ENCODE measurements at regions not wholly inside any gene's neighbourhood (a gene's known extent, or its start where the extent isn't known, plus 50 kb on each side); places are given as distances from the start of the nearest gene placed in this dataset.

DNA sequence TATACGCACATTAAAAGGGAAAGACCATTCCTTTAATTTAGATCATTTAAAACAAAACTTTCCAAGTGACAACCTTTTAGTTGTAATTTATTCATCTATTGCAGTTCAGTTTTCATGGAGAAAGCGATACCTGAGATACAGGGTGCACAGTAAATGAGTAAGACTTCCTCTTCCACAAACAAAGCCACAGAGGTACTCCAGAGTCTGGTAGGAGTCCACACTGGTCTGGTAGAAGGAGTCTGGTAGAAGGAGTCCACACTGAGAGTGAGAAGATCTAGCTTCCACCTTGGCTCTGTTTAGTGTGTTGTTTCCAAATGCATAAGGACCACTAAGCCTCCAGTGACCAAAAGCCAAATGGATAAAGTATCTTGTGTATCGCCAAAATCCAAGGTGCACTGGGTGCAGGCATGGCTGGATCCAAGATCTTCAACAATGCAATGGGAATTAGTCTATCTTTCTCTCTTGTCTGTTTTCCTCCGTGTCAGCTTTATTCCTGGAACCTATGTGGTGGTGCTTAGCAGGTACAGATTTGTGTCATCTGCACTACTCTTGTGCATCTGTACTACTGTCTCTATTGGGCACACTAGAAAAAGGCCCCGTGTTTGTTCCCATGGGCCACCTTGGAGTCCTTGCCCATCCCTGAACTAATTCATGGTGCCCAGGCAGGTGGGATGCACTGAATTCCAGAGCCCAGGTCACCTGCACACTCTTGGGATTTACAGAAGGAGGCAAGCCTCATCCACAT, 331.1 kb downstream of the BCL11B start:
- no peak for DNase-seq
- TF ChIP-seq POLR2A (IDR thresholded peaks at IDR 0.05; ENCODE audit: low read length) = no peak
- no peak for TF ChIP-seq GATA1 (IDR thresholded peaks at IDR 0.05; ENCODE audit: low read depth, low read length)

DNA sequence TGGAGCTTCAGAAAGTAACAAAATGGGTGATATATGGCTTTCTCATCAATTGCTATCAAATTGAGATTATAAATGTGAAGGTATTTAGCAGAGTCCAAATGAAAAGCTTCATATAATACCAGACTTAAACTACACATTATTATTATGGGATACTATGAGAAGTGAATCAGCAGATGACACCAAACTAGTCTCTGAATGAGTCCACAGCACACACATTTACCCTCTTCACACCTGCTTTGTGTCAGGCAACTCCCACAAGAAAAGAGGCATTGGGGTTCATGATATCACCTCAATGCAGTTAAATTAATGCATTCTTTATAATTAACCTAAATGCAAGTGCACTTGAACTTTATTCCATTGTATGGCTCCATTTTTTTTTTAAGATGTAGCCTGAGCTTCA, 330.5 kb downstream of the BCL11B start:
- TF ChIP-seq POLR2A (IDR thresholded peaks at IDR 0.05; ENCODE audit: low read length) = no peak
- no peak for TF ChIP-seq GATA1 (IDR thresholded peaks at IDR 0.05; ENCODE audit: low read depth, low read length)
- no peak for DNase-seq

DNA sequence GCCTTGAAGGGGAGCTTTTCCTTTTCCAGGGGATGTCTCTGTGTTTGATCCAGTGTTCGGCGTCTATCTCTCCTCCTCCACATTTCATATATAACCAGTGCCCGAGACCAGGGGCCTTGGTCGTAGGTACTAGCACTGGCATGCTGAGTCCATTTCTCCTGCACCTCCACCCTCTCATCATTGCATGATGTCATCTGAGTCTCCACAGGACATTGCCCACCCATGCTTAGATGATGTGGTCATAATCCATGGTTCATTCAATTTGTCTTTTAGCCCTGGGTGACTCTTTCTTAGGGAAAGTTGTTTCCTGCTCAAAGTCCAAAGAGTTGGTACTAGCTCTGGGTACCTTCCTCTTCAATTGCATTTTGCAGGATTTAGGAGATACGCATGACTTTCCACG, 328.1 kb downstream of the BCL11B start:
- no peak for DNase-seq
- TF ChIP-seq POLR2A (IDR thresholded peaks at IDR 0.05; ENCODE audit: low read length) (no peak), GATA1 (IDR thresholded peaks at IDR 0.05; ENCODE audit: low read depth, low read length) (no peak)

DNA sequence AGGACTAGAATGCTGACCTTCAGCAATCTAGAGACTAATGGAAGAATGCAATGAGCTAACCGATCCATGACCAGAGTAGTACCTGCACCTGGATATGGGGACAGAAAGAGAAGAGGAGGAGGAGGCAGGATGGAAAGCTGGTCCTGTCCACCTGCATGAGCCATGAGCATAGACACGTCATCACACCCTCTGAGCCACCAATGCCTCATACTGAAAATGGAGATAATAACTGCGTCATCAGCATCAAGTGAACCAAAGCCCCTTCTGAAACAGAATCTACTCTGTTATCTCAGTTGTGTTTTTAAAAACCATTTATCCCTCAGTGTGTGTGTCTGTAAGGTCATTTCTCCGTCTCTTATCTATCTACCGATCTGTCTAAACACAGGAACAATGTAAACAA, 327.0 kb downstream of the BCL11B start:
- TF ChIP-seq GATA1 (IDR thresholded peaks at IDR 0.05; ENCODE audit: low read depth, low read length) = no peak
- no peak for TF ChIP-seq POLR2A (IDR thresholded peaks at IDR 0.05; ENCODE audit: low read length)
- no peak for DNase-seq

DNA sequence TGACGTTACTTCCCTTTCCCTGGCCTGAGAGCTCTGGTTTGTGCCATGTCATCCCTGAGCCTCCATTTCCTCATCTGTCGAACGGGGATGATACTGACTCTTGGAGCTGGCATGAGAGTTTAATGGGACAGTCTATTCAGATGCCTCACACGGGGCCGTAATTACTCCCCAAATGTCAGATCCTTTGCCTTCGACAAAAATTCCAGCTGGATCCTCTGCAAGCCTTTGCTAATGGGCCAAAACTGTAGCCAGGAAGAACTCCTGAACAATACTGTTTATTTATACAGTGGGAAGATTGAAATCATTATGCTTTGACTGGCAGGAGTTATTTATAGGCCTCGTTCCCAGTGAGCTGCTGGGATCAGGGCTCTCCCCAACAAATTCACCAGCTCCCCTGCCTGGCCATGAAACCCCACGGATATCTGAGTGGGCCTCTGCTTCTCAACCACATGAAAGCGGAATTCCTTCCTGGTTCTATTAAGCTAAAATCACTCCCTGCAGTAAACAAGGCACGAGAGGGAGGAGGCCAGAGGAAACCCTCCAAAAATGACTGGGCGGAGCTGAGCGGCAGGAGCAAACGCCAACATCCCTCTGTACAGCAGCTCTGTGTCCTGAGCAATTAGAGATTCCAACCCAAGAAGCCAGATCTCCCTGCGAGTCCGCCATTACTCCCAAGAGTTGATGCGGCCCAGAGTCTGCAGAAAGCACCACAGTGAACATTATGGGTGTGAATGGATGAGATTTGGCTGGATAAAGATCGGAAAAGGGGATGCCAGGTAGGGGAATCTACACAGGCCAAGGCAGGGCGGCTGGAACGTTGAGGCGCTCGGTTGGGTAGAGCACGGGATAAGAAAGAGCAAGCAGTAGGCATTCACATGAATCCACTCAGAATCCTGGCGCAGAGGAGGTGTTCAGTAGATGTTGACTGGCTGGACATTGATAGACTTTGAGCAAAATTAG, 326.1 kb downstream of the BCL11B start:
- no peak for DNase-seq
- TF ChIP-seq GATA1 (IDR thresholded peaks at IDR 0.05; ENCODE audit: low read depth, low read length) = no peak
- TF ChIP-seq POLR2A (IDR thresholded peaks at IDR 0.05; ENCODE audit: low read length) = no peak

DNA sequence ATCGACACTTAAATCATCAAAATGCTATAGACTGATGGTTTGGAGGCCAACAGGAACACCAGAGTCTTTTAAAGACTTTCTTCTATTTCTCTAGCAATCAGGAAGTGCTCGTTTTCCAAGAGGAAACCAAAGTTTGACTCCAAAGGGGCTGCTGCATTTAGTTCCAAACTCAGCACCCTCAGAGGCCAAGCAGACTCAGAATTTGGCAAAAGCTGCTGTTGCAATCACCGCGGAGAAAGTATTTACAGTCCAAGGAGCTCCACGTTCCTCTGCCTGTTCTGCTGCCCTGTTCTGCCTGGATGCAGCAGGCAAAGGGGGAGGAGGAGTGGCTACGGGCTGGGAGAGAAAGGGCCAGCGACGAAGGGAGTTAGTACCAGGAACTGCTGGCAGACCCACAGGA, 325.1 kb downstream of the BCL11B start:
- TF ChIP-seq GATA1 (IDR thresholded peaks at IDR 0.05; ENCODE audit: low read depth, low read length) = no peak
- no peak for DNase-seq

DNA sequence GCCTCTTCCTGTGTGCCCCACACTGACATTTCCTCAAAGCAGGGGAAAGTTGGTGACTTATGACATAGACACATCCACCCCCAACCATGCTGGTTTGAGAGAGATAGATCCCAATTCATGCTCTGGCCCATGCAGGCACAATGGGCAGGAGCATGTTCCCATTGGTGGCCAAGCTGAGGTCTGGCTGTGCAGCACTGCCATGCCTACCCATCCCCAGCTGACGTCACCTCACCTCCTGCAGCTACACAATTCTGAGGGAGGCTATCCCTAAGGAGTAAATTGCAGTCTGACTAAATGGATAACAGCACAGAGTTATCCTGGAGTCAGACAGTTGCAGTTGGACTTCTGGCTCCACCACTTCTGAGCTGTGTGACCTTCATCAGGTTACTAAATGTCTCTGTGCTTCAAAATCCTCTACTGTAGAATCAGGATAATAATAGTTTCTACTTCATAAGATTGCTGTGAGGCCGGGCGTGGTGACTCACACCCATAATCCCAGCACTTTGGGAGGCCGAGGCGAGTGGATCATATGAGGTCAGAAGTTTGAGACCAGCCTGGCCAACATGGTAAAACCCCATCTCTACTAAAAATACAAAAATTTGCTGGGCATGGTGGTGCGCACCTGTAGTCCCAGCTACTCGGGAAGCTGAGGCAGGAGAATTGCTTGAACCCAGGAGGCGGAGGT, 323.9 kb downstream of the BCL11B start:
- no peak for TF ChIP-seq GATA1 (IDR thresholded peaks at IDR 0.05; ENCODE audit: low read depth, low read length)
- no peak for TF ChIP-seq POLR2A (IDR thresholded peaks at IDR 0.05; ENCODE audit: low read length)
- no peak for DNase-seq

DNA sequence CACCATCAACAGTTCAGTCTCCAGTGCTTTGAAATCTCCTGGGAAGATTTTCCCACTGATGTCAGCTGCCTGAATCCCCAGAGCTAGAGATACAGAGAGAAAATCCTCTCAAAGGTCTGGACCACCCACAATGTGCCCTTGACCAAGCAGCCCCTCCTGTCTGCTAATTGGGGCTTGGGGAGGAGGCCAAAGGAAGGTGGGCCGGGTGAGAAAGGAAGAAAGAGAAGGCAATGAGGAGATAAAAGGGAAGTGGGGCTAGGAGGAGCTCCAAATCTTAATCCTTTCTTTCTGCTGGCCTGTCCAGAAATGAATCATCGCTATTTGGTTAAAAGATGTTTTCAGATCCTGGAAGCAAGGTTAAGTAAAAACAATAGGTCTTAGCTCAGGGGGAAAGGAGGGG, 322.9 kb downstream of the BCL11B start:
- TF ChIP-seq GATA1 (IDR thresholded peaks at IDR 0.05; ENCODE audit: low read depth, low read length) (no peak), POLR2A (IDR thresholded peaks at IDR 0.05; ENCODE audit: low read length) (no peak)

DNA sequence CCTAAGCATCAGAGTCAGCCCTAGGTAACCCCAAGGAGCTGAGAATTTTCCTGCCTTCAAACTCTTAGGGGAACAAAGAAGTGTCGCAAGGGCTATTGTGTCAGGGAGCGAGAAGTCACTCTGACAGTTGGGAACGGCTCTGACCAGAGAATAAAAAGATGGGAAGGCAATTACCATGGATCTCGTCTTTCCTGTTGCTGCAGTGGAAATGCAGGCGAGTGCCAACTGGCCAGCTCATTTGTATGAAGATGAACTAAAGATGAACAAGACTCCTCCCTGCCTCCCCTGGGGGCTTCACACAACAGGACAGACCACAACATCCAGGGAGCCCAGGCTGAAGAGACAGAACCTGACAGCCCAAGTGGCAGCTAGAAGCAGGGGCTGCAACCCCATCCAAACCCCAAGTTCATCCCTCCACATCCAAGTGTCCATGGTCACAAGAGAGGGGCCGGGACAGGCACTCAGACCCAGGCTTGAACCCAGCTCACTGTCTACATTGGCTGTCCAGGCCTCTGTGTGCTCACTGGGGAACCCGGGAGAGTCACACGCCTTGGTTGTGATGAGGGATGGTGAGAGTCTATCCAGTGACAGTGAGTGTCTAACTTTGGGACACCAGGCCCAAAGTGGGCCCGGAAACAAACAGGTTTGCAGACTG, 322.4 kb downstream of the BCL11B start:
- TF ChIP-seq POLR2A (IDR thresholded peaks at IDR 0.05; ENCODE audit: low read length) (no peak), GATA1 (IDR thresholded peaks at IDR 0.05; ENCODE audit: low read depth, low read length) (no peak)
- DNase-seq = no peak

More for the DNA sequence above, 322.9 kb downstream of the BCL11B start:
- no peak for DNase-seq

DNA sequence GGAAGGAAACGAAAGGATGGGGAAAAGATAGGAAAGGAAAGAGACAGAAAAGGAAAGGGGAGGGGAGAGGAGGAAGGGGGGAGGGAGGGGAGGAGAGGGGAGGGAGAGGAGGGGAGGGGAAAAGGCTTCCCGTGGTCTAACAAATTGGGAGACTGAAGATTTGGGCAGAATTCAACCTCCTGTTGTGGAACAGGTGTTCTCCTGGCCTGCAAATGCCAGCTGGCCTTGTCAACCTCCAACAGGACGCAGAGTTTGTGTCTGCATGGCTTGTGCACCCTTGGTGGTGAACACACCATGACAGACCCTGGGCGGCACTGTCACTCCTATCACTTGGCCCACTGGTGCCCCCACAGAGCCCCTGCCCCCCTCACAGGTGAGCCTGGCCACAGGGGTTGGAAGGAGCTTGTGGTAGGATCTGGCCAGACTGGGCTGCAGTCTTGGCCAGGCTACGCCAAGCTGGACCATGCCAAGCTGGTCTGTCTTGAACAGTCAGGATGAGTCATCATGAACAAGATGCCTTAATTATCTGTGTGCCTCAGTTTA, 321.6 kb downstream of the BCL11B start:
- TF ChIP-seq POLR2A (IDR thresholded peaks at IDR 0.05; ENCODE audit: low read length) = no peak
- TF ChIP-seq GATA1 (IDR thresholded peaks at IDR 0.05; ENCODE audit: low read depth, low read length) = no peak
- DNase-seq = no peak

DNA sequence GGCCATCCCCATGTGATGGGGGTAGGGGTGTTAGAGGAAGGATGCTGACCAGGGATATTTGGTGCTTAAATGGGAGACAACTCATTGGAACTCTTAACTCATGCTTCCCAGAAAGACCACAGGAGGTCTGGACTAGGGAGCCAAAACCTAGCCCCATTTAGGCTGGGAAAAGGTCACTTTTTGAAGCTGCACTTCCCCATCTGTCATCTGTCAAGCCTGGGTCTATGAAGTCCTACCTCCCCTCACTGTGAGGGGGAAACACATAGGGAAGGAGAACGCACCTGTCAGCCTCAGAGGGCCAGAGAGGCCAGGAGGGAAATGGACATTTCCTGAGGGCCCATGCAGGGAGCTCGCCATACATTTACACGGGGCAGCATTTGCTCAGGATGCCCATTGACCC, 321.0 kb downstream of the BCL11B start:
- no peak for TF ChIP-seq GATA1 (IDR thresholded peaks at IDR 0.05; ENCODE audit: low read depth, low read length)
- TF ChIP-seq POLR2A (IDR thresholded peaks at IDR 0.05; ENCODE audit: low read length) = no peak
- no peak for DNase-seq

DNA sequence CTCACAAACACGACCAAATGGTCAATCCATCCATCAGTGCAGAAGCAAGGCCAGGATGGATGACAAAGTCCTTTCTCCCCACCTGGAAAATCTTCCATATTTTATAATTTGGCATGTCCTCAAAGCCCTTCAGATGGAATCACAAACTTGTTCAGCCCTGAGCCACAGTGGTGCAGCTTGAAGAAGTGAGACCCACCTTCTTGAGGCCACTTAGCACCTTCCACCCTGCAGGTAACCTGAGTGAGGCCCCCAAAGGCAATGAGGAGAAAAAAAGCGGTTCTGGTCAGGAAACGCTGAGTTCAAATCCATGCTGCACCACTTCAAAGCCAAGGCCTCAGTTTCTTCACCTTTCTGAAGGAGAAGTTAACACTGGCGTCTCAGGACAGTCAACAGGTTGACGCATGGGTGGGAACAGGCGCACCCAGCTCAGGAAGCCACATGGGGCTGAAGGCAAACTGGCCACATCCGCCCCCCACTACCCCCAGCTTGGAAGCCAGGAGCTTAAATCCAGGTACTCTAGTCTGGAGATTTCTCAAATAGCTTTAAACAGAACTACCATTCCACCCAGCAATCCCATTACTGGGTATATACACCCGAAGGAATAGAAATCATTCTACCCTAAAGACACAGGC, 320.4 kb downstream of the BCL11B start:
- no peak for DNase-seq
- TF ChIP-seq GATA1 (IDR thresholded peaks at IDR 0.05; ENCODE audit: low read depth, low read length) = no peak
- no peak for TF ChIP-seq POLR2A (IDR thresholded peaks at IDR 0.05; ENCODE audit: low read length)

Data from erythroblast (primary cell).